GM19372 (cell line): ENCODE measurements at regions not wholly inside any gene's neighbourhood (a gene's known extent, or its start where the extent isn't known, plus 50 kb on each side); places are given as distances from the start of the nearest gene placed in this dataset.
A peak's percentile ranks its signal among the peaks of the same experiment; 100 is the strongest.

Source experiments
- ATAC-seq: cut with Tn5 transposase; IDR thresholded peaks from one replicate; pipeline ENCODE4 v1.9.1; 2021; ENCODE audit warnings: mild to moderate bottlenecking, low read depth, moderate library complexity; ENCODE audit not compliant: unreplicated experiment

DNA sequence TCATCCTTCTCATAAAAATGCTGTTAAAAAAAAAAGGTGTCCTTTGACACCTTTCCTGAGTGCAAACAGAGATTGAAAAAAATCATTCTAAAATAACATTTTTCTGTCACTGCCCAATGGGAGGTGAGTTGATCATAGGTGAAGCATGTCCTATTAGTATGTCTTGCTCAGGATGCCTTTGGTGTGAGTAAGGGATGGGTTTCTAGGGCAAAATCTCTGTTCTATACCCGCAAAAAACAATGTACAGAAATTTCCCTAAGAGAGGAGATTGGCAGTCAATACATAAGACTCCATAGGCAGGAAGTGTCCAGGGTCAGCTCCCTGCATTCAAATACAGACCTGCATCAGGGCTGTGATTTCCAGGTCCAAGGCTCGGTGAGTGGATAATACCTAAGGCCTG, 195.2 kb downstream of the DAD1 start:
- ATAC-seq, result no peak

DNA sequence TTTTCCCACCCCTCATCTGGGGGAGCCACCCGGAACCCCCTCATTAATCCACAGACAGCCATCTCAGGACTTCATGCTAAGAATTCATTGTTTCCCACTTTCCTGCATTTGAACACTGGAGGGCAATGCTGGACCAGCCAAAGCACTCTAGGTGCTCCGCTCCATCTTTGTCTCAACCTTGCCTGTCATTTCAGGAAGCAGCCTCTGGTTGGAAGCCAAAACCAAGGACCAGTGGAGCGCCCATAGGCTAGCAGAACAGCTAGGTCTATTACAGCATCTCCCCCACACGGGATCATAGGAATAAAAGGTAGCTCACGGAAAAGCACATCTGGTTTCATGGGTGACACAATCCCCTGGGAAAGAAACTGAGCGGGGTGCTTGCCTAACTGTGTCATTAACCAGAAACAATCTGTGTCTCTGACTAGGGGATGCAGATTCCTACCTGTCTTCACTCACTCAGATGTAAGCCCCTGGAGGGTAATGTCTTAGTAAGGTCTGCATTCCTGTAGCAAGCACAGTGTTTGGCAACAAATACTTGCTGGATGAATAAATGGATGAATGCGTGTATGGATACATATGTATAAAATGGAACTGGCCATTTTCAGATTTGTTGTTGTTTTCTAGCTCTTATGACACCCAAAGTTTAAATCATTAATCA, 197.0 kb downstream of the DAD1 start:
- no peak for ATAC-seq

- peak; percentile 29 for ATAC-seq
Observed at GRCh38 chr14:22390824-22391461, 198.1 kb downstream of the DAD1 start.

DNA sequence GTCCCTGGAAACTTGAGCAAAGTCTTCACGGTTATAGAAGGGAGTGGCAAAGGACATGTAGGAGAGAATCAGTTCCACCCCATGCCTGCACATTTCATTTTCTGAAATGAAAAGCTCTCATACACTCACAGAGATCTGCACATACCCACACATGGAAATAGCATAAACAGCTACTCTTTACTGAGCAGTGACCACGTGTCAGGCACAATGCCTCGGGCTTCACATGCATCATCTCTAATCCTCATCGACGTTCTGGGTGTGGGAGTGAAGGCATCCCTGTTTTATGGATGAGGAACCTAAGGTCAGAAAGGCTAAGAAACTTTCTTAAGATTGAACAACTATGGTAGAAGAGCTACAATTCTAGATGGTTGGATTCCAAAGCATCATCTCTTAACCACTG, 198.8 kb downstream of the DAD1 start:
- ATAC-seq, result no peak

- ATAC-seq, result no peak
Observed at GRCh38 chr14:22388669-22389595, 200.1 kb downstream of the DAD1 start.

GRCh38 chr14:22387776-22388241, 201.2 kb downstream of the DAD1 start:
- no peak for ATAC-seq

DNA sequence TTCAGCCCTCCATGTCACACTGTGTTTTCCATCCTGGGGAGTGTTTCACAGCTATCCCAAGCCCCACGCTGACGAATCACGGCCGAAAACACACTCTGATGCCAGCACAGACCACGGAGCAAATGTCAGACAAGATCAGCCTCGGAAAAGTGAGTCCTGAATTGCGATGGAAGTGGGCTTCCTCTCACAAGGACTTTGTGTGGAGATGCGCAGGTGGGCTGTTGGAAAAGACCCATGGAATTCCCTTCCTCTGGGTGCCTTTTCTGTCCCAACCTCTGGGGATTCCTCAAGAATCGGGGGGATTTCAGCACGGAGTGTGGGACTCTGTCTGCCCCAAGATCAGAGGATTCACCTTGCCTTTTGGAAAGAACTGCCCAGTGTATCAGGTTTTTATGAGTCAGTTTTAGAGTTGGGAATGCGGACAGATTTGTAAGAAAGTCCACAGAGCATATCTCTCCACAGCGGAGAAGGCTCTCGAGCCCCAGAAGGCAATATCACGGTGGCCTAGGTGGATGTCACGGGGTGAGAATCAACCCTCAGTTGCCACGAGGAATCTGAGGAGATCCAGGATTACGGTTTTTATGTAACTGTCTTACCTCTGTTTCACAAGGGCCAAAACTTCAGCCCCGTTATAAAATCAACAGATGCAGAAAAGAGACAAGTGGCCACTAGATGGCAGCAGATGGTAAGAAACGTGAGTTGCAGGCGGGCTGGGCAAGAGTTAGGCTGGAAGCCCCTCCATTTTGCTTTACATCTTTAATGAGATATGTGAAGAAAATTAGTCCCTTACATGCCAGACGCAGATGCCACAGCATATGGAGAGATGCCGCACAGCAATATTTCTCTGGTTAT, 201.9 kb downstream of the DAD1 start:
- ATAC-seq, result no peak

- no peak for ATAC-seq
Observed at GRCh38 chr14:22384974-22385526, 204.0 kb downstream of the DAD1 start.

DNA sequence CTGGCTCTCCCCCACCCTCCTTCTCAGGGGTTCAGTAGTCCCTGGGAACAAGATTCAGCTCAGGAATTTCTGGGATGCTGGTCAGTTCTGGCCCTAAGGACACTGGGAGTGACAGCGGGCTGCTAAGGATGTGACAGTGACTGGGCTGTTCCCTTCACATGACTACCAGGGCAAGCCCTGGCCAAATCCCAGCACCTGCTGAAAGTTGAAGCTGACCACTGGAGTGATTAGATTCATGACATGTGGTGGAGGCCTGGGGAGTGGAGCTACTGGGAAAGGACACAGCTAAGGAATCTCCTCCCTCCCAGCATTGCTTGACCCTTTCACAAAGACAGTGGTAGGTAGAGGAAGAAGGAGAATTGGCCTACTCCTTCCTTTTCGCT, 204.9 kb downstream of the DAD1 start:
- no peak for ATAC-seq

DNA sequence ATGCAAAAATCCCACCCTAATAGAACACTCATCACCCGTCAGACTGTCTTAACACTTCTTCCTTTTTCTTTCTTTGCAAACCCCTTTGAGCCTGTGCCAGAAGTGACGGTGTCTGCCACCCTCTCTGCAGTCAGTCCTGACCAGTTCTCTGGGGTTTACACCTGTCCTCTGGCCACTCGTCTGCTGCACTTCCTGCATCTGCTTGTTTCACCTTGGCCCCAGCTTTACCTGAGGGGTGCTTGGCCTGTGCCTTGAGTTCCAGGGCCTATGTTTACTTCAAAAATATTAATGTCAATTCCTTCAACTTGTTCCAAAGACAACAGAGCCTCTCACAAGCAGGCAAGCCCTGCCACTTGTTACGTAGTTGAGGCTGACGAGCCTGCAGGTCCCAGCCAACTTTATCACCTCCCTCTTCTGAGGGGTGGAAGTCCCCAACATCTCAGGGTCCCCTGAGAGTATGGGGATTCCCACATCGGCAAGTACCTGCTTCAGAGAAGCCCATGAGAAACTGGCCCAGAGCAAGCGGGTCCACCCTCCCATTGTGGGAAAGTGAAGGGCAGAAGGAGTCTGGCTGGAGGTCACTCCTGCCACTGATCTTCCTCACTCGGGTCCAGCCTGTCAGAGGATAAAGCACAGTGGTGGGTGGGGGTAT, 205.4 kb downstream of the DAD1 start:
- ATAC-seq, result peak; percentile 38

GRCh38 chr14:22382955-22383354, 206.1 kb downstream of the DAD1 start:
- no peak for ATAC-seq

GRCh38 chr14:22382395-22382794, 206.6 kb downstream of the DAD1 start:
- ATAC-seq, result no peak

- no peak for ATAC-seq
Observed at GRCh38 chr14:22381766-22382165, 207.3 kb downstream of the DAD1 start.

GRCh38 chr14:22381408-22381760, 207.6 kb downstream of the DAD1 start:
- ATAC-seq, result no peak

DNA sequence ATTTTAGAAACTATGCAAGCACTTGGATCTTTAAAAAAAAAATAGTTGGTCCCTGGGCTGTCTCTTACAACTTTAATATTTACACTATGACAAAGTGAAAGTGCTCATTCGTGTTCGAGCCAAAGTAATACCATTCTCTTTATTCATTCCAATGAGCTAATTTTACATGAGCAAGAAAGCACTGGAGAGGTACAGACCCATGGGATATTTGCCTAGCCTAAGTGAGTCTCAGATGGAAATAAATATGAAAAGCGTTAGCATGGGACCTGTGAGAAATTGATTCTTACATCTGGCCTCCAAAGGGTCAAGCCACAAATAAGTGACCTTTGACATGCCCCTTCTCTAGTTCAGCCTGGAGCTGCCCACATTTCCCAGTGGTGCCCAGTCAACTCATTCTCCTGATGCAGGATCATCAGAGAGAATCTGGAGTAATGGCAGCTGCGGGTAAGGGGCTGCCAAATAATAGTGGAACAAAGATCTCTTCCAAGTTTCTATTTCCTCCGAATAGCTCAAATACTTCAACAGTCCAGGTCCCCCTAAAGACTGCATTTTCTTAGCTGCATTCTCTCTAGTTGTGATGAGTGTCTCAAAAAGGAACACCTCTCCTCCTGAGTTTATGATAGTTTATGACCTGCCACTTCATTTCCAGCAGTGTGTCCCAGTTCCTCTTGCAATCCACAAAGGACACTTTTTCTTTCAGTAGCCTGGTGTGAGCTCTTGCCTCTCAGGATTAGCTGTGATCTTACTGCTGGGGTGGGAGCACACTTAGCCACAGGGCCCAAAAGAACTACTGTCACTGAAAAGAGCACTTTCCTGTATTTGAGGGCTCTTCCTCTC, 208.2 kb downstream of the DAD1 start:
- no peak for ATAC-seq

- ATAC-seq, result no peak
Observed at GRCh38 chr14:22379727-22380126, 209.3 kb downstream of the DAD1 start.

- no peak for ATAC-seq
Observed at GRCh38 chr14:22378181-22378580, 210.8 kb downstream of the DAD1 start.

- ATAC-seq, result no peak
Observed at GRCh38 chr14:22375321-22375930, 213.6 kb downstream of the DAD1 start.
